Upper lobe of left lung (tissue), 6 donors: ENCODE measurements at regions not wholly inside any gene's neighbourhood (a gene's known extent, or its start where the extent isn't known, plus 50 kb on each side); places are given as distances from the start of the nearest gene placed in this dataset.

ENCODE experiments used
- ATAC-seq, 2 donors: fragments of 200-7000 bp; cut with Tn5 transposase; one replicate each; pipeline ENCODE4 v1.9.1; 2022; ENCODE audit warnings: mild to moderate bottlenecking in 2 of 2, moderate library complexity in 2 of 2; ENCODE audit not compliant: low FRiP score in 2 of 2
- DNase-seq, 2 donors: peaks; one replicate each; pipeline ENCODE4 v3.0.0-alpha.2; 2019 to 2020
- H3K27ac ChIP-seq, 4 donors: fragments of 200-600 bp; sonication (generic); one replicate each; pipeline ENCODE4 v1.5.1; 2016 to 2019
- H3K27me3 ChIP-seq, 4 donors: fragments of 200-600 bp; sonication (generic); one replicate each; pipeline ENCODE4 v1.5.1; 2017 to 2019
- H3K36me3 ChIP-seq, 4 donors: fragments of 200-600 bp; sonication (generic); one replicate each; pipeline ENCODE4 v1.5.1; 2016 to 2019
- H3K4me1 ChIP-seq, 4 donors: fragments of 200-600 bp; sonication (generic); one replicate each; pipeline ENCODE4 v1.5.1; 2018 to 2019
- H3K4me3 ChIP-seq, 4 donors: fragments of 200-600 bp; sonication (generic); one replicate each; pipeline ENCODE4 v1.5.1; 2017 to 2019; ENCODE audit warnings: mild to moderate bottlenecking in 2 of 4, moderate library complexity in 1 of 4
- H3K9me3 ChIP-seq, 4 donors: fragments of 200-600 bp; sonication (generic); one replicate each; pipeline ENCODE4 v1.5.1; 2018 to 2019
- EP300 ChIP-seq, 4 donors: sonication (generic); formaldehyde crosslinking; IDR thresholded peaks; one replicate each; pipeline ENCODE4 v1.5.1; 2017; ENCODE audit warnings: antibody characterized with exemption in 4 of 4, control low read depth in 2 of 4
- POLR2A ChIP-seq, 4 donors: fragments of 450-650 bp; IDR thresholded peaks; one replicate each; pipeline ENCODE4 v1.5.1; 2016 to 2017; ENCODE audit warnings: antibody characterized with exemption in 4 of 4, mild to moderate bottlenecking in 2 of 4
- POLR2AphosphoS5 ChIP-seq, 2 donors: sonication (generic); formaldehyde crosslinking; IDR thresholded peaks; one replicate each; pipeline ENCODE4 v1.5.1; 2017; ENCODE audit warnings: antibody characterized with exemption in 2 of 2
- WGBS, 2 donors: methylation state at CpG; one replicate each; pipeline ENCODE4 v1.1.5; 2017 to 2018; 5-methylcytosine and 5-hydroxymethylcytosine counted together
- TF ChIP-seq, protein P1 (sequence below), 6 experiments: fragments of 450-650 bp in 4 of 6; fragments of 200-600 bp in 2 of 6; sonication (generic) in 2 of 6; IDR thresholded peaks; one replicate each; pipeline ENCODE4 v1.5.1; 2016 to 2019; ENCODE audit warnings: antibody characterized with exemption in 6 of 6
- donor health status: DM: no; HTN: no; CAD: no; lungs with moderate emphysema.
- donor health status: DM: no; HTN: yes; CAD: no; lungs with severe emphysema.

DNA sequence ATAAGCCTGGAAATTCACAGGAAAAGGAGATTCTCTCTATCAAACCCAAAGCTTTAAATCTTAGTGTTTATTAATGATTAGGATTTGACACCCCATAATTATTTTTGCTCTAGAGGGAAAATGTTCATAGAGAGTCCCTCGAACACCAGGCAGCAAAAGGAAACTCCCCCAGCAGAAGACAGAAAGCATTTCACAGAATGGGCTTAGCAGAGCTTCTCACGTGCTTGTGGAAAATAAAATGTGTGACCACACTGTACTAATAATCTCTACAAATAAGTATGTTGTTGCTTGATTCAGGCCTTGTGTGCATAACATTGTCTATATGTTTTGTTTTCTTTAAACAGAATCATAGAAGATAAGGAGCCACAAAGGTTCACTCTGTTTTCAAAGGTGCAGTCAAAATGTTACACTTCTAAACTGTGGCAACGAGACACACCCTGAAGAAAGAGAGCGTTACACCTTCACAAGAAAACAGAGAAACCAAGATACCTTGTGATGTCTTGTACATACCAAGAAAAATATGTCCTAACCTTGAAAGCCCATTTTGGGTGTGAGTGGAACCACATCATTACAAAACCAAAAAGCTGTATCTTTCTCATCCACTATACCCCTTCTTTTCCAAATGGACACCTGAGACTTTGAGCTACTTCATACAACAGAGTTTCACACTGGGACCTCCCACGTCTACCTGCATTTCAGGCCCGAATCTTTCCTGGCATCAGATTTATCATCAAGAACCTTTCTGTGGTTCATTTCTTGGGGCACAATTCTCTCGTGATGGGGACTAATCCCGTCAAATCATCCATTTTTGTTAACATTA lies 282.5 kb downstream of the ETS1 start:
- DNase-seq: no peak
- no peak for ATAC-seq
- H3K4me1 ChIP-seq: no peaks in the 10 kb centered on the region
- no peaks in the 10 kb centered on the region for H3K27me3 ChIP-seq
- no peak overlapping the region for H3K4me3 ChIP-seq
- no peaks in the 10 kb centered on the region for H3K36me3 ChIP-seq
- no peak overlapping the region for H3K27ac ChIP-seq
- no peaks in the 10 kb centered on the region for H3K9me3 ChIP-seq
- 87 to 96% methylated on average over 8 of the region's 8 CpGs for WGBS, 2 donors
- TF ChIP-seq, protein P1, sequence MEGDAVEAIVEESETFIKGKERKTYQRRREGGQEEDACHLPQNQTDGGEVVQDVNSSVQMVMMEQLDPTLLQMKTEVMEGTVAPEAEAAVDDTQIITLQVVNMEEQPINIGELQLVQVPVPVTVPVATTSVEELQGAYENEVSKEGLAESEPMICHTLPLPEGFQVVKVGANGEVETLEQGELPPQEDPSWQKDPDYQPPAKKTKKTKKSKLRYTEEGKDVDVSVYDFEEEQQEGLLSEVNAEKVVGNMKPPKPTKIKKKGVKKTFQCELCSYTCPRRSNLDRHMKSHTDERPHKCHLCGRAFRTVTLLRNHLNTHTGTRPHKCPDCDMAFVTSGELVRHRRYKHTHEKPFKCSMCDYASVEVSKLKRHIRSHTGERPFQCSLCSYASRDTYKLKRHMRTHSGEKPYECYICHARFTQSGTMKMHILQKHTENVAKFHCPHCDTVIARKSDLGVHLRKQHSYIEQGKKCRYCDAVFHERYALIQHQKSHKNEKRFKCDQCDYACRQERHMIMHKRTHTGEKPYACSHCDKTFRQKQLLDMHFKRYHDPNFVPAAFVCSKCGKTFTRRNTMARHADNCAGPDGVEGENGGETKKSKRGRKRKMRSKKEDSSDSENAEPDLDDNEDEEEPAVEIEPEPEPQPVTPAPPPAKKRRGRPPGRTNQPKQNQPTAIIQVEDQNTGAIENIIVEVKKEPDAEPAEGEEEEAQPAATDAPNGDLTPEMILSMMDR (IDR thresholded peaks at IDR 0.05): no peak
- no peak for TF ChIP-seq EP300 (IDR thresholded peaks at IDR 0.05)
- no peak for TF ChIP-seq POLR2AphosphoS5 (IDR thresholded peaks at IDR 0.05)
- no peak for TF ChIP-seq POLR2A (IDR thresholded peaks at IDR 0.05)

DNA sequence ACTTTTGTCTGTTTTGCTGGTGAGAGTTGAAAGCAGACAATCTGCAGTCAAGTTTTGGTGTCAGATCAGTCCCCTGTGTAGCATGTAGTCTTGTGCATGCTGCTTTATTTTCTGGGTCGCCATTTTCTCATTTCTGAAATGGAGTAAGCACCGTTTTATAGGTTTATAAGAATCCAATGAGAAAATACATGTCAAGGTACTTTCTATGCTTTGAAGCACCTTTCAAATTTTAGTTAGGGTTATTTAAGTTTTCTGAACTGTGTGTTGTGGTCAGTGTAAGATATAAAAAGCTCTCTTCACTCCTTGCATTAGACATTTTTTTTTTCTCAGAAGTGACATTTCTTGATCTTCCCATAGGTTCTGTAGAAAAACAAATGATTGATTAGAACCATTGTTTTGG lies 283.2 kb downstream of the ETS1 start:
- Histone ChIP-seq H3K27ac (no peak overlapping the region), H3K9me3 (no peaks in the 10 kb centered on the region), H3K27me3 (no peaks in the 10 kb centered on the region), H3K36me3 (no peaks in the 10 kb centered on the region), H3K4me3 (no peak overlapping the region), H3K4me1 (peaks cover 0 to 6% (median 3%) of the 10 kb centered on the region in 4 donors)
- ATAC-seq (no peak), DNase-seq (no peak)
- WGBS, 2 donors: 86 to 96% methylated on average over 2 of the region's 2 CpGs
- no peak for TF ChIP-seq POLR2AphosphoS5 (IDR thresholded peaks at IDR 0.05)
- TF ChIP-seq, protein P1 (IDR thresholded peaks at IDR 0.05): no peak
- no peak for TF ChIP-seq POLR2A (IDR thresholded peaks at IDR 0.05)
- no peak for TF ChIP-seq EP300 (IDR thresholded peaks at IDR 0.05)

DNA sequence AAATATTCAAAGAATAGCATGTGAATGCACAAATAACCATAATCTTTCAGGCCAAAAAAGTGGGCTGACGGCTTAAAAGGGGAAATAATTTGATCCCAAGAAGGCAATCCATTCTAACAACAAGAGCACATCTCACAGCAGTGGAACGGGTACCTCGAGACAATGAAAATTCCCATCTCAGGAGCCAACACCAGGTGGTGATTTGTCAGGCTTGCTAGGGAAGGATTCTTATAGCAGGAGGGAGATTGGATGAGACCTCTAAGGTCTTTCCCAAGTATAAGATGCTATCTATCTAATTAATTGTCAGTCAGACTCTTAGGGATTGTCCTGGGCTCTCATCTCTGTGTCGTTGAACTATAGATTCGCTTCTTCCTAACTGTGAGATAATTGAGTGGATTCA lies 284.0 kb downstream of the ETS1 start:
- TF ChIP-seq POLR2A (IDR thresholded peaks at IDR 0.05) (no peak), EP300 (IDR thresholded peaks at IDR 0.05) (no peak), POLR2AphosphoS5 (IDR thresholded peaks at IDR 0.05) (no peak)
- TF ChIP-seq, protein P1 (IDR thresholded peaks at IDR 0.05): no peak
- no peaks in the 10 kb centered on the region for H3K27me3 ChIP-seq
- no peak for ATAC-seq

DNA sequence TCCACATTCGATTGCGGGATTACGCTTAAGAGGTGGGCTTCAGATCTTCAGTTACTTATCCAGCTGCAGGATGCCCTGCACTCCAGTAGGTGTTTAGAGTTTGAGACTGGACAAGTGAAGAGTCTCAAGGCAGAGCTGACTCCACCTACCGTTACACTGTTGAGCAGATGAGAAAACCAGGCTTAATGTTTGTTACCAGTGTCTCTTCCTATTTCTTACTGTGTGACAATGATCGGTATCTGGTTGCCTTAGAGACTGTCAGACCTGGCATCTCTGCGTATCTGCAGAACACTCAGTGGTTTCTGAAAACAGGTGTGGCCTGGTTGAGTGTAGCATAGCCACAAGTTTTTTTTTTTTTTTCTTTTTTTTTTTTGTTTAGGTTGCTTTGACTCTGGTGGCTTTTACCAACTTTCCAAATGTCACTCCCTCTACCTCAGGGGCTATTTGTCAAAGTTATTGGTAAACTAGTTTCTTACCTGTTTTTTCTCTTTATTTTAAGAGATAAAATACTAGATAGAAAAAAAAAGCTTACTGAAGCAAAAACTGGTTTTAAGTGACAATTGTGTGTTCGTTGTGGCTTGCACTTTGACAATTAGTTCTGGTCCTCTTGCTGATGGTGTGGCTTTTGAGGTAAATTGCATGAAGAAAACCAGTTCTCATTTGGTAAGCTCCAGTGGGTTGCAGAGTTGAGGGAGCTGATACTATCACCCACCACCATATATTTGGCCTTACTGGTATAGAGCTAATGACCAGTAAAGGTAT lies 284.8 kb downstream of the ETS1 start:
- TF ChIP-seq POLR2A (IDR thresholded peaks at IDR 0.05) (peak in 1 of 4 donors; percentile 65), EP300 (IDR thresholded peaks at IDR 0.05) (no peak)
- 71 to 75% methylated on average over 7 of the region's 7 CpGs for WGBS, 2 donors
- no peaks in the 10 kb centered on the region for H3K36me3 ChIP-seq
- peaks cover 0 to 15% (median 11%) of the 10 kb centered on the region in 4 donors for H3K4me1 ChIP-seq
- DNase-seq (no peak), ATAC-seq (peak; percentile 53 to 72)
- no peaks in the 10 kb centered on the region for H3K9me3 ChIP-seq
- no peaks in the 10 kb centered on the region for H3K27me3 ChIP-seq
- H3K4me3 ChIP-seq: no peak overlapping the region
- peak overlapping the region in 3 of 4 donors; percentile 25 to 64 (median 45) for H3K27ac ChIP-seq

More for the DNA sequence above, 284.0 kb downstream of the ETS1 start:
- H3K4me3 ChIP-seq: no peak overlapping the region
- WGBS, 2 donors: 91 to 98% methylated on average over 5 of the region's 5 CpGs
- no peaks in the 10 kb centered on the region for H3K9me3 ChIP-seq
- no peak for DNase-seq
- no peaks in the 10 kb centered on the region for H3K36me3 ChIP-seq
- peaks cover 0 to 11% (median 9%) of the 10 kb centered on the region in 4 donors for H3K4me1 ChIP-seq
- H3K27ac ChIP-seq: no peak overlapping the region

- no peak for TF ChIP-seq POLR2AphosphoS5 (IDR thresholded peaks at IDR 0.05)
- TF ChIP-seq, protein P1 (IDR thresholded peaks at IDR 0.05): no peak
- TF ChIP-seq EP300 (IDR thresholded peaks at IDR 0.05): no peak
- no peak for TF ChIP-seq POLR2A (IDR thresholded peaks at IDR 0.05)
- Histone ChIP-seq H3K4me1 (peaks cover 5 to 18% (median 11%) of the 10 kb centered on the region in 4 donors), H3K27me3 (no peaks in the 10 kb centered on the region), H3K36me3 (no peaks in the 10 kb centered on the region), H3K4me3 (no peak overlapping the region), H3K27ac (peak overlapping the region in 3 of 4 donors; percentile 25 to 64 (median 45)), H3K9me3 (no peaks in the 10 kb centered on the region)
- 73 to 81% methylated on average over 2 of the region's 2 CpGs for WGBS, 2 donors
- DNase-seq (no peak), ATAC-seq (no peak)
Measured at GRCh38 chr11:128301756-128302155, 285.6 kb downstream of the ETS1 start.
